ENCODE measurements at regions not wholly inside any gene's neighbourhood (a gene's known extent, or its start where the extent isn't known, plus 50 kb on each side); places are given as distances from the start of the nearest gene placed in this dataset.

- no peaks in the 10 kb centered on the region for H3K36me3 Mint-ChIP-seq (ENCODE audit: insufficient read depth, unreplicated experiment)
- H3K4me1 Mint-ChIP-seq (ENCODE audit: insufficient read depth, unreplicated experiment), result peaks cover 19% of the 10 kb centered on the region
- H3K9me3 Mint-ChIP-seq (ENCODE audit: unreplicated experiment), result no peaks in the 10 kb centered on the region
- peak overlapping the region; percentile 36 for H3K27ac Mint-ChIP-seq (ENCODE audit: low read depth, unreplicated experiment)
- H3K4me3 Mint-ChIP-seq (ENCODE audit: unreplicated experiment), result no peak overlapping the region
- DNase-seq (ENCODE audit: unreplicated experiment), result no peak
- ChIA-PET POLR2A (interaction anchor here (0.6 to 4.6 kb wide), 10 partner anchors 16 to 989 kb away, joined by 3 to 26 read pairs (median 4); no protein-coding TSS in a partner anchor), CTCF (interaction anchor here (0.6 to 2.6 kb wide), 8 partner anchors 94 to 1566 kb away, joined by 3 to 12 read pairs (median 5); no protein-coding TSS in a partner anchor)
- intact Hi-C loops (cut with micrococcal nuclease), result no loop called here
- no TSS peak for BruUV-seq (replicated peaks)
- no peak for TF ChIP-seq CTCF (IDR thresholded peaks at IDR 0.05; ENCODE audit: unreplicated experiment)
- H3K27me3 Mint-ChIP-seq (ENCODE audit: insufficient read depth, unreplicated experiment), result no peaks in the 10 kb centered on the region
Observed at GRCh38 chr10:4763960-4764428, 62.0 kb upstream of the AKR1E2 start.

GRCh38 chr10:4763513-4763912, 62.5 kb upstream of the AKR1E2 start:
- Mint-ChIP-seq H3K27ac (ENCODE audit: low read depth, unreplicated experiment) (peak overlapping the region; percentile 36), H3K36me3 (ENCODE audit: insufficient read depth, unreplicated experiment) (no peaks in the 10 kb centered on the region), H3K4me3 (ENCODE audit: unreplicated experiment) (no peak overlapping the region), H3K27me3 (ENCODE audit: insufficient read depth, unreplicated experiment) (no peaks in the 10 kb centered on the region), H3K4me1 (ENCODE audit: insufficient read depth, unreplicated experiment) (peaks cover 19% of the 10 kb centered on the region), H3K9me3 (ENCODE audit: unreplicated experiment) (no peaks in the 10 kb centered on the region)
- intact Hi-C loops (cut with micrococcal nuclease), result no loop called here
- DNase-seq (ENCODE audit: unreplicated experiment), result no peak
- BruUV-seq (replicated peaks), result no TSS peak
- no peak for TF ChIP-seq CTCF (IDR thresholded peaks at IDR 0.05; ENCODE audit: unreplicated experiment)
- POLR2A ChIA-PET, result interaction anchor here (0.6 to 2.1 kb wide), 8 partner anchors 16 to 988 kb away, joined by 3 to 7 read pairs (median 4); no protein-coding TSS in a partner anchor
- CTCF ChIA-PET, result interaction anchor here (0.6 to 2.6 kb wide), 6 partner anchors 94 to 1566 kb away, joined by 3 to 12 read pairs (median 6); no protein-coding TSS in a partner anchor

GRCh38 chr10:4758256-4758655, 67.8 kb upstream of the AKR1E2 start:
- Mint-ChIP-seq H3K4me1 (ENCODE audit: insufficient read depth, unreplicated experiment) (no peaks in the 10 kb centered on the region), H3K9me3 (ENCODE audit: unreplicated experiment) (no peaks in the 10 kb centered on the region), H3K27me3 (ENCODE audit: insufficient read depth, unreplicated experiment) (no peaks in the 10 kb centered on the region), H3K27ac (ENCODE audit: low read depth, unreplicated experiment) (no peak overlapping the region), H3K36me3 (ENCODE audit: insufficient read depth, unreplicated experiment) (no peaks in the 10 kb centered on the region), H3K4me3 (ENCODE audit: unreplicated experiment) (no peak overlapping the region)
- TF ChIP-seq CTCF (IDR thresholded peaks at IDR 0.05; ENCODE audit: unreplicated experiment), result no peak
- intact Hi-C loops (cut with micrococcal nuclease), result no loop called here
- no peak for DNase-seq (ENCODE audit: unreplicated experiment)
- ChIA-PET POLR2A (interaction anchor here (0.6 to 0.9 kb wide), 2 partner anchors 167 to 1013 kb away, joined by 3 read pairs; no protein-coding TSS in a partner anchor), CTCF (interaction anchor here (0.6 to 1.8 kb wide), 4 partner anchors 9 to 210 kb away, joined by 3 to 9 read pairs (median 4); no protein-coding TSS in a partner anchor)
- no TSS peak for BruUV-seq (replicated peaks)

- ChIA-PET POLR2A (interaction anchor here (0.6 kb wide), 2 partner anchors 14 to 51 kb away, joined by 3 to 4 read pairs; no protein-coding TSS in a partner anchor), CTCF (no interaction called here)
Observed at GRCh38 chr10:4755286-4755989, 70.6 kb upstream of the AKR1E2 start.

More at GRCh38 chr10:4755286-4755989, 70.6 kb upstream of the AKR1E2 start:
- peaks cover 5% of the 10 kb centered on the region for H3K4me1 Mint-ChIP-seq (ENCODE audit: insufficient read depth, unreplicated experiment)
- no peaks in the 10 kb centered on the region for H3K36me3 Mint-ChIP-seq (ENCODE audit: insufficient read depth, unreplicated experiment)
- TF ChIP-seq CTCF (IDR thresholded peaks at IDR 0.05; ENCODE audit: unreplicated experiment), result no peak
- no peak overlapping the region for H3K4me3 Mint-ChIP-seq (ENCODE audit: unreplicated experiment)
- BruUV-seq (replicated peaks), result no TSS peak
- no peaks in the 10 kb centered on the region for H3K27me3 Mint-ChIP-seq (ENCODE audit: insufficient read depth, unreplicated experiment)
- no peaks in the 10 kb centered on the region for H3K9me3 Mint-ChIP-seq (ENCODE audit: unreplicated experiment)
- no peak overlapping the region for H3K27ac Mint-ChIP-seq (ENCODE audit: low read depth, unreplicated experiment)
- intact Hi-C loops (cut with micrococcal nuclease), result no loop called here
- no peak for DNase-seq (ENCODE audit: unreplicated experiment)
